OCI-LY7 (cell line): ENCODE measurements at regions not wholly inside any gene's neighbourhood (a gene's known extent, or its start where the extent isn't known, plus 50 kb on each side); places are given as distances from the start of the nearest gene placed in this dataset.

Experiments
- EZH2phosphoT487 ChIP-seq: fragments of 200-600 bp; sonication (generic); IDR thresholded peaks from 2 replicates; pipeline ENCODE4 v1.6.1; 2018; ENCODE audit warnings: low read depth, borderline replicate concordance, mild to moderate bottlenecking, mixed run types, antibody characterized with exemption, low read length, moderate library complexity, mixed read lengths
- TF ChIP-seq, protein P1 (sequence below): fragments of 200-600 bp; sonication (generic); conservative IDR thresholded peaks from 2 replicates; pipeline ENCODE4 v1.5.1; 2014; ENCODE audit warnings: mild to moderate bottlenecking, antibody characterized with exemption, low read length, moderate library complexity, mixed read lengths

GRCh38 chr2:21930226-21930625, 806.5 kb downstream of the TDRD15 start:
- no peak for TF ChIP-seq EZH2phosphoT487
- TF ChIP-seq, protein P1, sequence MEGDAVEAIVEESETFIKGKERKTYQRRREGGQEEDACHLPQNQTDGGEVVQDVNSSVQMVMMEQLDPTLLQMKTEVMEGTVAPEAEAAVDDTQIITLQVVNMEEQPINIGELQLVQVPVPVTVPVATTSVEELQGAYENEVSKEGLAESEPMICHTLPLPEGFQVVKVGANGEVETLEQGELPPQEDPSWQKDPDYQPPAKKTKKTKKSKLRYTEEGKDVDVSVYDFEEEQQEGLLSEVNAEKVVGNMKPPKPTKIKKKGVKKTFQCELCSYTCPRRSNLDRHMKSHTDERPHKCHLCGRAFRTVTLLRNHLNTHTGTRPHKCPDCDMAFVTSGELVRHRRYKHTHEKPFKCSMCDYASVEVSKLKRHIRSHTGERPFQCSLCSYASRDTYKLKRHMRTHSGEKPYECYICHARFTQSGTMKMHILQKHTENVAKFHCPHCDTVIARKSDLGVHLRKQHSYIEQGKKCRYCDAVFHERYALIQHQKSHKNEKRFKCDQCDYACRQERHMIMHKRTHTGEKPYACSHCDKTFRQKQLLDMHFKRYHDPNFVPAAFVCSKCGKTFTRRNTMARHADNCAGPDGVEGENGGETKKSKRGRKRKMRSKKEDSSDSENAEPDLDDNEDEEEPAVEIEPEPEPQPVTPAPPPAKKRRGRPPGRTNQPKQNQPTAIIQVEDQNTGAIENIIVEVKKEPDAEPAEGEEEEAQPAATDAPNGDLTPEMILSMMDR = no peak
